ENCODE measurements at regions not wholly inside any gene's neighbourhood (a gene's known extent, or its start where the extent isn't known, plus 50 kb on each side); places are given as distances from the start of the nearest gene placed in this dataset.
A peak's percentile ranks its signal among the peaks of the same experiment; 100 is the strongest.

DNA sequence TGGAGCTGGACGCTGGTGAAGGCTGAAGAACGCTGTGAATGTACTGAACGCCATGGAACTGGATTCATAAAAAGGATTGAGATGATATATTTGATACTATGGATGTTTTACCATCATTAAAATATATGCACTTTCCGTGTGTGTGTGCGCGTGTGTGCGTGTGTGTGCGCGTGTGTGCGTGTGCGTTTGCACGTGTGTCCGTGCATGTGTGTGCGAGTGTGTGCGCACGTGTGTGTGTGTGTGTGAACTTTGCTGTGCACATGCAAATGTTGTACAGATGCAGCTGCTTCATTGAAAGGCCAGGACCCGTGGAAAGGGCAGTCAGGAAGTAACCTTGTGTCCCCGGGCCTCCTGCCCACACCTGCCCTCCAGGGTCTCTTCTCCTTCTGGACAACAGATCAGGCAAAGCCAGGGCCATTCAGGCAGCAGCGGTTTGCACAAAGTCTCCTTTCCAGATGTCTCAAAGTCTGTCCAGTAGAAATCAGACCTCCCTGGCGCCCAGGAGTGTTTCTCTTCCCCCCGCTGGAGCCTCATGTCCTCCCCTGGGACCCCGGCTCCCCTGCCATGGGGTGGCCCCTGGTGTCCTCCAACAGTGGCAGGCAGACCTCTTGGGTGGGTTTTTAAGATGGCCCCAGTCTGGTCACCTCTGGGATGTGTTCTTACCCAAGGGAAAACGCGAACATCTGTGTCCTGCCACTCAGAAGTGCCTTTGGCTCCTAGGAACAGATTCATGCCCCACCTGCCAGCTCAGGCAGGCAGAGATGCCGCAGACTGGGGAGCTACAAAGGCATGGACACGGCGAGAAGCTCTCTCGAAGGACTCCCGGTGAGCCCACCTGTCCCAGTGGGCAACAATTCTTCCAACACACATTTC, 86.1 kb upstream of the GPC1 start:
- TF ChIP-seq, protein P1, sequence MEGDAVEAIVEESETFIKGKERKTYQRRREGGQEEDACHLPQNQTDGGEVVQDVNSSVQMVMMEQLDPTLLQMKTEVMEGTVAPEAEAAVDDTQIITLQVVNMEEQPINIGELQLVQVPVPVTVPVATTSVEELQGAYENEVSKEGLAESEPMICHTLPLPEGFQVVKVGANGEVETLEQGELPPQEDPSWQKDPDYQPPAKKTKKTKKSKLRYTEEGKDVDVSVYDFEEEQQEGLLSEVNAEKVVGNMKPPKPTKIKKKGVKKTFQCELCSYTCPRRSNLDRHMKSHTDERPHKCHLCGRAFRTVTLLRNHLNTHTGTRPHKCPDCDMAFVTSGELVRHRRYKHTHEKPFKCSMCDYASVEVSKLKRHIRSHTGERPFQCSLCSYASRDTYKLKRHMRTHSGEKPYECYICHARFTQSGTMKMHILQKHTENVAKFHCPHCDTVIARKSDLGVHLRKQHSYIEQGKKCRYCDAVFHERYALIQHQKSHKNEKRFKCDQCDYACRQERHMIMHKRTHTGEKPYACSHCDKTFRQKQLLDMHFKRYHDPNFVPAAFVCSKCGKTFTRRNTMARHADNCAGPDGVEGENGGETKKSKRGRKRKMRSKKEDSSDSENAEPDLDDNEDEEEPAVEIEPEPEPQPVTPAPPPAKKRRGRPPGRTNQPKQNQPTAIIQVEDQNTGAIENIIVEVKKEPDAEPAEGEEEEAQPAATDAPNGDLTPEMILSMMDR (IDR thresholded peaks at IDR 0.05), result no peak
- no peak for TF ChIP-seq POLR2A (IDR thresholded peaks at IDR 0.05)
- no peaks in the 10 kb centered on the region for H3K9me3 ChIP-seq
- DNase-seq, result peak in 1 of 2 donors; percentile 1
- H3K4me3 ChIP-seq (replicated peaks in 1 of 3), result no peak overlapping the region
- H3K4me1 ChIP-seq, result peaks cover 15 to 33% of the 10 kb centered on the region in 2 donors
- intact Hi-C loops (cut with DNase I), result no loop called here
- WGBS, 2 donors, result 81 to 88% methylated on average over 26 to 29 of the region's 29 CpGs
- H3K27ac ChIP-seq, result no peak overlapping the region
- no peaks in the 10 kb centered on the region for H3K27me3 ChIP-seq
- no peaks in the 10 kb centered on the region for H3K36me3 ChIP-seq

GRCh38 chr2:240350006-240350355, 85.5 kb upstream of the GPC1 start:
- 80% methylated on average over 2 of the region's 8 CpGs; no CpG with 5 or more reads in 1 of the 2 donors for WGBS, 2 donors
- Histone ChIP-seq H3K4me1 (peaks cover 15 to 33% of the 10 kb centered on the region in 2 donors), H3K4me3 (replicated peaks in 1 of 3) (no peak overlapping the region), H3K27me3 (no peaks in the 10 kb centered on the region), H3K27ac (no peak overlapping the region), H3K9me3 (no peaks in the 10 kb centered on the region), H3K36me3 (no peaks in the 10 kb centered on the region)
- intact Hi-C loops (cut with DNase I), result no loop called here
- no peak for TF ChIP-seq POLR2A (IDR thresholded peaks at IDR 0.05)
- TF ChIP-seq, protein P1 (IDR thresholded peaks at IDR 0.05), result no peak
- DNase-seq, result no peak

DNA sequence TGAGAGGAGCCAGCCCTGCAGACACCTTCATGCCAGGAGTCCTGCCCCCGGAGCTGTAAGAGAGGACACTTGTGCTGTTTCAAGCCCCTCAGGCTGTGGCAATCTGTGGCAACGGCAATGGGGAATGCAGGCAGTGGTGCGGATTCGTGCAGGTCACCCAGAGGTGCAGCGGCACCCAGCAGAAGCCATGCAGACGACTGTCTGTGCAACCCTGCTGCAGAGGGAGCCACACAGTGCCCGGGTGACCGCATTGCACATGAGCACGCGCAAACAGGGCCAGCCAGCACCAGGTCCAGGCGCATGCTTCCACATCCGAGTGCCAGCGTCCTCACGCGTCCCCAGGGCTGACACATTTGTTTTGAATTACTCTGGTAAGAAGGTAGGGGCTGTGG, 84.8 kb upstream of the GPC1 start:
- Histone ChIP-seq H3K9me3 (no peaks in the 10 kb centered on the region), H3K27ac (no peak overlapping the region), H3K36me3 (no peaks in the 10 kb centered on the region), H3K4me1 (peaks cover 15 to 33% of the 10 kb centered on the region in 2 donors), H3K27me3 (no peaks in the 10 kb centered on the region), H3K4me3 (replicated peaks in 1 of 3) (no peak overlapping the region)
- 73 to 82% methylated on average over 9 to 13 of the region's 15 CpGs for WGBS, 2 donors
- no peak for DNase-seq
- no peak for TF ChIP-seq POLR2A (IDR thresholded peaks at IDR 0.05)
- TF ChIP-seq, protein P1 (IDR thresholded peaks at IDR 0.05), result no peak
- intact Hi-C loops (cut with DNase I), result no loop called here

- Histone ChIP-seq H3K36me3 (no peaks in the 10 kb centered on the region), H3K4me1 (peaks cover 15 to 33% of the 10 kb centered on the region in 2 donors), H3K27me3 (no peaks in the 10 kb centered on the region), H3K27ac (no peak overlapping the region), H3K4me3 (replicated peaks in 1 of 3) (no peak overlapping the region), H3K9me3 (no peaks in the 10 kb centered on the region)
- no peak for TF ChIP-seq POLR2A (IDR thresholded peaks at IDR 0.05)
- TF ChIP-seq, protein P1 (IDR thresholded peaks at IDR 0.05), result no peak
- WGBS, 2 donors, result 60 to 73% methylated on average over 23 to 25 of the region's 28 CpGs
- intact Hi-C loops (cut with DNase I), result no loop called here
- no peak for DNase-seq
These were observed 84.2 kb upstream of the GPC1 start for GRCh38 chr2:240351088-240351741.
